Subcutaneous abdominal adipose tissue (tissue), 5 donors: ENCODE measurements at regions not wholly inside any gene's neighbourhood (a gene's known extent, or its start where the extent isn't known, plus 50 kb on each side); places are given as distances from the start of the nearest gene placed in this dataset.

Source experiments
- H3K27ac ChIP-seq: one replicate; pipeline ENCODE4 v1.7.0; 2013; ENCODE audit warnings: low read depth, mild to moderate bottlenecking, inconsistent platforms, low read length, moderate library complexity
- H3K27me3 ChIP-seq, 5 donors: one replicate each; pipeline ENCODE4 v1.7.0; 2013; ENCODE audit warnings: low read length in 5 of 5, inconsistent platforms in 1 of 5; ENCODE audit not compliant: control insufficient read depth in 5 of 5, insufficient read depth in 4 of 5
- H3K36me3 ChIP-seq, 5 donors: one replicate each; pipeline ENCODE4 v1.7.0; 2013; ENCODE audit warnings: low read length in 5 of 5; ENCODE audit not compliant: control insufficient read depth in 5 of 5, insufficient read depth in 5 of 5
- H3K4me1 ChIP-seq, 5 donors: one replicate each; pipeline ENCODE4 v1.7.0; 2013; ENCODE audit warnings: low read length in 5 of 5, mild to moderate bottlenecking in 3 of 5, moderate library complexity in 1 of 5; ENCODE audit not compliant: control insufficient read depth in 5 of 5, insufficient read depth in 5 of 5
- H3K4me3 ChIP-seq, 5 donors: one replicate each; pipeline ENCODE4 v1.7.0; 2013; ENCODE audit warnings: low read length in 5 of 5, low read depth in 1 of 5
- H3K9ac ChIP-seq, 5 donors: one replicate each; pipeline ENCODE4 v1.7.0; 2013; ENCODE audit warnings: low read length in 5 of 5, mild to moderate bottlenecking in 4 of 5, moderate library complexity in 3 of 5
- H3K9me3 ChIP-seq, 5 donors: one replicate each; pipeline ENCODE4 v1.7.0; 2013; ENCODE audit warnings: low read length in 5 of 5; ENCODE audit not compliant: control insufficient read depth in 5 of 5
- donor health status: healthy.
- donor health status: healthy.
- donor health status: healthy.
- donor health status: healthy.
- donor health status: healthy.

DNA sequence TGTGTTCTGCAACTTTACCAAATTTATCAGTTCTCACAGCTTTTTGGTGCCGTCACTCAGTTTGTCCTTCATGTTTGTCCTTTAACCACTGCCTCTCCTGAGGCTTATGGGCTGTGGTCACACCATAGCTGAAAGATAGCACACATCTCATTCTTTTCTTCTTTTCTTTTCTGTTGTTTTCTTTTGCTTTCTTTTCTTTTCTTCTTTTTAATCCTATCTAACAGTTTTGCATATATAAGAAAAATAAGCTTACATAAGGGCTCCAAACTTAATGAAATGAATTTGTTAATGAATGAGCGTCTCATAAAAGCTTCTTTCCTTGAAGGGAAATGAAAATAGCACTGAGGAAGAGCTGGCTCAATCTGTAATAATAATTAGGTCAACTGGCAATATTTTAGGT, 1061.2 kb downstream of the PCDH18 start:
- H3K9me3 ChIP-seq: peaks cover 0 to 6% (median 0%) of the 10 kb centered on the region in 5 donors
- no peaks in the 10 kb centered on the region for H3K27me3 ChIP-seq
- H3K27ac ChIP-seq: no peak overlapping the region
- no peak overlapping the region for H3K4me3 ChIP-seq
- H3K9ac ChIP-seq: no peak overlapping the region
- no peaks in the 10 kb centered on the region for H3K4me1 ChIP-seq
- no peaks in the 10 kb centered on the region for H3K36me3 ChIP-seq

DNA sequence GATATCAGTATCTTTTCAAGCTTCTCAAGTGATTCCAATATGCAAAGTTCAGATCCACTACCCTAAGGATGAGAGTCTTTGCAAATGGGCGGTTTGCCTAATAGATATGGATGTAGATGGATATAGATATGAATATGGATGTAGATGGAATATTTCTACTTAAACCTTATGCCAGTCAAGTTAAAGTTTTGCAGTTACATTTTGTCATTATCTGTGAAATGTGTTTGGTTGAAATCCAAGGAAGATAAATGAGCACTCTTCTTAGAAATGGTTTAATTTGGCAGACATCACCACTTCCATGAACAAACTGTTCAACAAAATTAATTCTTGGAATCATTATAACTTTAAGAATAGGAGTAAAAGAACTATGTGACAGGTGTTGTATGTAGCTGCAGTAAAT, 1066.6 kb downstream of the PCDH18 start:
- no peaks in the 10 kb centered on the region for H3K4me1 ChIP-seq
- H3K27me3 ChIP-seq: no peaks in the 10 kb centered on the region
- H3K9ac ChIP-seq: no peak overlapping the region
- H3K9me3 ChIP-seq: peaks cover 0 to 6% (median 0%) of the 10 kb centered on the region in 5 donors
- no peak overlapping the region for H3K27ac ChIP-seq
- no peaks in the 10 kb centered on the region for H3K36me3 ChIP-seq
- no peak overlapping the region for H3K4me3 ChIP-seq

DNA sequence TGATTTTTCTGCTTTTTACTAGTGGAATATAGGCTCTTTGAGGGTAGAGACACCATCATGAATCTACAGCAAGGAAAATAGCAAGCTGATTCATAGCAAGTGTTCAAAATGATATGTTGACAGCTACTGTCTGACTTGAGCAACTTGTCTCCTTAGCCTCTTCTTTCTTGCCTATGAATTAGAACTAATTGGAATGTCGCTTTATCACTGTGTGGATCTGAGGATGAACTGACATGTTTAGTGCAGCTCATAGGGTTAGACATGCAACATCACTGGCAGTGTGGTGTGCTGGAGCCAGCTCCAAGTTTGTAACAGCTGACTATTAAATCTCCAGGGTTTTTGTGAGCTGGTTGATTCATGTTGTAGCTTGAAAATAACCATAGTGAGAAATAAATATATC, 1068.4 kb downstream of the PCDH18 start:
- Histone ChIP-seq H3K9ac (no peak overlapping the region), H3K4me3 (no peak overlapping the region), H3K27me3 (no peaks in the 10 kb centered on the region), H3K4me1 (no peaks in the 10 kb centered on the region), H3K27ac (no peak overlapping the region), H3K9me3 (peaks cover 0 to 6% (median 0%) of the 10 kb centered on the region in 5 donors), H3K36me3 (no peaks in the 10 kb centered on the region)

DNA sequence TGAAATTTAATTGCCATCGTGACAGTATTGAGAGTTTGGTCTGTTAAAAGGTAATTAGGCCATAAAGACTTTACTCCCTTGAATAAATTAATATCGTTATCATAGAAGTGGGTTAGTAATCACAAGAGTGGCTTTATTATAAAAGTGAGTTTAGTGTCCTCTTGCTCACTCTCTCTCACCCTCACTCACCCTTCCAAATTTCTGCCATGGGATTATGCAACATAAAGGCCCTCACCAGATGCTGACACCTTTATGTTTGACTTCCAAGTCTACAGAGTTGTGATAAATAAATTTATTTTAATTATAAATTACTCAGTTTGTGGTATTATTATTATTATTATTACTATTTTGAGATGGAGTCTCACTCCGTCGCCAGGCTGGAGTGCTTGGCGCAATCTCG, 1070.8 kb downstream of the PCDH18 start:
- no peaks in the 10 kb centered on the region for H3K4me1 ChIP-seq
- no peak overlapping the region for H3K9ac ChIP-seq
- H3K9me3 ChIP-seq: no peaks in the 10 kb centered on the region
- no peaks in the 10 kb centered on the region for H3K27me3 ChIP-seq
- no peak overlapping the region for H3K4me3 ChIP-seq
- H3K36me3 ChIP-seq: no peaks in the 10 kb centered on the region
- H3K27ac ChIP-seq: no peak overlapping the region

DNA sequence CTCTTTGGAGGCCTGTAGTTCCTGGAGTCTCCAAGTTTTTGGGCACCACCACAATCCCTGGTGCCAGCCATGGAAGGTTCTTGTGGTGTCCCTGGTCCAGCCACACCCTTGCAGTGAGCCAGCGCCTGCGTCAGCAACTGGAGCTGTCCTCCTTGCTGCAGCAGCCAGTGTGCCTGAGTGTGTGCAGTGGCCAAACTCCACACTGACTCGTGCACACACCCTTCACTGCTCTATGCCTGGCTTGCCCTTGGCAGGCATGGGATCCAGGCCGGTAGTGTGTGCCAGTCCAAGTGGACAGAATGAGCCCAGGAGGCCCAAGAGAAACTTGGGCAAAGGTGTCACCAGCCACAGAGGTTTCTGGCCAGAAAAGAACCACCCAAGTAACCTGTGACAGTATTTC, 1074.0 kb downstream of the PCDH18 start:
- no peaks in the 10 kb centered on the region for H3K36me3 ChIP-seq
- no peaks in the 10 kb centered on the region for H3K4me1 ChIP-seq
- no peak overlapping the region for H3K27ac ChIP-seq
- H3K4me3 ChIP-seq: no peak overlapping the region
- H3K27me3 ChIP-seq: no peaks in the 10 kb centered on the region
- peaks cover 0 to 2% (median 0%) of the 10 kb centered on the region in 5 donors for H3K9me3 ChIP-seq
- no peak overlapping the region for H3K9ac ChIP-seq

DNA sequence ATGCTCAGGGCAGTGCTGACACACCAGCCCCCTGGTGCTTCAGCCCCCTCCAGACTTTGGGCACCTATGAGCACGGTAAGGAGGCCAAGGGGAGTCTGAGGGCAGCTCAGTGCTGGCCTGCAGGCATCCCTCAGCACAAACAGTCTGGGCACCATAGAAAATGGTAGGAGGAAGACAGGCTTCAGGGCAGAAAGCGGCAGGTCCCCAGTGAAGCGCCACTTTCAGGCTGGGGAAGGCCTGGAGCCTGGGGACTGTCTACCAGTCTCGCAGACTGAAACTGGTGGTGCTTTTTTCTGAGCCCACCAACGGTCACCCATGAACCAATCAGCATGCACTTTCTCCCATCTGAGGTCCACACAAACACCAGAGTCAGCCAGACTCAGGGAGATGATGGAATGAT, 1074.7 kb downstream of the PCDH18 start:
- no peak overlapping the region for H3K27ac ChIP-seq

DNA sequence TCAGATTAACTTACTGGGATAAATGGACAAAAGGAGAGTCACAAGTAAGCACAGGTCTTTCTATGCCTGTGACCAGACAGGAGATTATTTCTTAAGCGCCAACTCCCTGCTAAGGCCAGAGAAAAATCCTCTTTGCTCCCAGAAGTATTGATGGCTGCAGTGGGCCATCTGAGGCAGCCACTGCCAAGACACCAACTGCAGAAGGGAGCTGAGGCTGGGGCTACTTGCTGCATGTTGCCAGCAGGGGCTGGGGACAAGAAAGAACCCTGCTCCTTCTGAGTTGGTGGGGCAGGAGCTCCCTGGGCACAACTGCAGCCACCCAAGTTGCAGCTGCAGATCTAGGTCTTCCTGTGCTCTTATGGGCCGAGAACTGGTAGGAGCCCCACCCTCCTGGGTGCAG, 1075.3 kb downstream of the PCDH18 start:
- no peak overlapping the region for H3K27ac ChIP-seq
- H3K4me1 ChIP-seq: no peaks in the 10 kb centered on the region
- no peaks in the 10 kb centered on the region for H3K36me3 ChIP-seq
- no peak overlapping the region for H3K4me3 ChIP-seq
- H3K9ac ChIP-seq: no peak overlapping the region
- peaks cover 0 to 2% (median 0%) of the 10 kb centered on the region in 5 donors for H3K9me3 ChIP-seq
- no peaks in the 10 kb centered on the region for H3K27me3 ChIP-seq

More for the DNA sequence above, 1074.7 kb downstream of the PCDH18 start:
- Histone ChIP-seq H3K9ac (no peak overlapping the region), H3K4me3 (no peak overlapping the region), H3K9me3 (peaks cover 0 to 2% (median 0%) of the 10 kb centered on the region in 5 donors), H3K4me1 (no peaks in the 10 kb centered on the region), H3K27me3 (no peaks in the 10 kb centered on the region), H3K36me3 (no peaks in the 10 kb centered on the region)

DNA sequence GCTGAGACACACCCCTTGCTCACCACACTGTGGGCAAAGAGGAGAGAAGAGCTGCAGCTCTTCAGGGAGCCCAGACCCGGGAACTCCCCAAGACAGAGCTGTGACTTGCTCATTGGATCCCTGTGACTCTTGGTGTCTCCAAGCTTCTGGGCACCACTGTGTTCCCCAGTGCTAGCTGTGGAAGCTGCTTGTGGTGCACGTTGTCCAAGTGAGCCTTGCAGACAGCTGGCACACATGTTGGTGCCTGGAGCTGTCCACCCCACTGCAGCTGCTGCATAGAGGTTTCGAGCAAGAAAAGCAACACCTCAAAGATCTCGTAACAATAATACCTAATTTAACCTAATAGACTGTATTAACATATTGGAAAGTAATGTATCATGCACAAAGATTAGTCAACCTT, 1089.3 kb downstream of the PCDH18 start:
- no peaks in the 10 kb centered on the region for H3K4me1 ChIP-seq
- H3K9me3 ChIP-seq: no peaks in the 10 kb centered on the region

DNA sequence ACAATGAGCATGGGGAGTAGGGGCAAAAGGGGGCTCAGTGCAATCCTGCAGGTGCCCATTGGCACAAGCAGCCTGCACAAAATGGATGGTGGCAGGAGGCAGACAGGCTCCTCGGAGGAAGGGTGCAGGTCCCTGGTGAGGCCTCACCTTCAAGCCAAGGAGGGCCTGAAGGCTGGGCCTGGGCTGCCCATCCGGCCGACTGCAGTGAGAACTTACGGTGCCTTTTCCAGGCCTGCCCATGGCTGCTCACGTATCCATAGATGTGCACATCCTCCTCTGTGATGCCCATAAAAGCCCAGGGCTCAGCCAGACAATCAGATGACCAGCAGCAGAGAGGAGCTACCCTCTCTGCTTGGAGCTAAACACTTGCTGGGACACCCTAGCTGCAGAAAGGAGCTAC, 1089.8 kb downstream of the PCDH18 start:
- H3K27me3 ChIP-seq: no peaks in the 10 kb centered on the region
- no peak overlapping the region for H3K9ac ChIP-seq
- H3K9me3 ChIP-seq: no peaks in the 10 kb centered on the region
- H3K4me1 ChIP-seq: no peaks in the 10 kb centered on the region
- H3K4me3 ChIP-seq: no peak overlapping the region
- H3K27ac ChIP-seq: no peak overlapping the region
- H3K36me3 ChIP-seq: no peaks in the 10 kb centered on the region

More for the DNA sequence above, 1089.3 kb downstream of the PCDH18 start:
- H3K27ac ChIP-seq: no peak overlapping the region
- no peak overlapping the region for H3K9ac ChIP-seq
- H3K27me3 ChIP-seq: no peaks in the 10 kb centered on the region
- no peak overlapping the region for H3K4me3 ChIP-seq
- H3K36me3 ChIP-seq: no peaks in the 10 kb centered on the region

DNA sequence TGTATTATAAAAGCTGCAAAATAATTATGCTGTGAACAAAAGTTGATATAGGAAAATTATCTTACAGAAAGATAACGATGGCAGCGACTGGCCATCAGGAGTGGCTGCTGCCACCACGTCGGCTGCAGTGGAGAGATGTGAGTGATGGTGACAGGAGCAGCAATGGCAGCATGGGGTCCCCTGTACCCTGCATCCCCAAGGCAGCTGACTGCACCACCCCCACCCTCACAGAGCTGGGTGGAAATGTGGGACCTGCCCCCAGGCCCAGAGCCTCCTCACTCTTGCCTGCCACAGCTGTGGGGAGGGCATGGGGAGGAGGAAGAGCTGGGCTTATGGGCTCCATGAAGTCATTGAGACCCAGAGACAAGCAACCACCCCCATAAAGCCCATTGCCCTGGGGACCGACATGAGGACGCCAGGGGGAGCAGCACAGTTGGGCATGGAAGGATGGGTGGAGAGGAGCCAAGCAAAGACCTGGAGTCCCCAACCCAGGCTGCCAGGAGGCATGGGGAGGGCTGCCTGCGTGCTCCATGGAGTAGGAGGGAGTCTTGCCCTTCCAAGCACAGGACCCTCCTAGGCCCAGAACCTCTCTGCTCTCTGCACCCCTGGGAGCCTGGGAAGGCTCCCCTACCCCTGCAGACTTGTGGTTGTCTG, 1090.5 kb downstream of the PCDH18 start:
- H3K4me3 ChIP-seq: no peak overlapping the region
- no peaks in the 10 kb centered on the region for H3K36me3 ChIP-seq
- no peak overlapping the region for H3K9ac ChIP-seq
- H3K27ac ChIP-seq: no peak overlapping the region
- H3K27me3 ChIP-seq: no peaks in the 10 kb centered on the region
- H3K9me3 ChIP-seq: no peaks in the 10 kb centered on the region
- no peaks in the 10 kb centered on the region for H3K4me1 ChIP-seq
